Dendritic cell treated with granulocyte-macrophage colony-stimulating factor and Interleukin-4, amounts not matched to agents 40 ng/mL and 50 ng/mL, for 4 days (primary cell): ENCODE measurements at regions not wholly inside any gene's neighbourhood (a gene's known extent, or its start where the extent isn't known, plus 50 kb on each side); places are given as distances from the start of the nearest gene placed in this dataset.

Experiments used
- H3K27ac Mint-ChIP-seq: one replicate; pipeline ENCODE4 v1.8.0; 2022; ENCODE audit warnings: mild to moderate bottlenecking, mixed read lengths
- H3K27me3 Mint-ChIP-seq: one replicate; pipeline ENCODE4 v1.8.0; 2022; ENCODE audit warnings: mild to moderate bottlenecking, mixed read lengths
- H3K36me3 Mint-ChIP-seq: one replicate; pipeline ENCODE4 v1.8.0; 2022; ENCODE audit warnings: low read depth, mixed read lengths
- H3K4me1 Mint-ChIP-seq: one replicate; pipeline ENCODE4 v1.8.0; 2022; ENCODE audit warnings: low read depth, mixed read lengths
- H3K4me3 Mint-ChIP-seq: one replicate; pipeline ENCODE4 v1.8.0; 2022; ENCODE audit warnings: mild to moderate bottlenecking, moderate library complexity, mixed read lengths
- H3K9me3 Mint-ChIP-seq: one replicate; pipeline ENCODE4 v1.8.0; 2022; ENCODE audit warnings: mixed read lengths
- intact Hi-C: fragments of 100-400 bp; cut with micrococcal nuclease; formaldehyde crosslinking; loops from one replicate; pipeline ENCODE4 v1.15.0; 2022

- H3K27me3 Mint-ChIP-seq: no peaks in the 10 kb centered on the region
- no peak overlapping the region for H3K4me3 Mint-ChIP-seq
- H3K36me3 Mint-ChIP-seq: no peaks in the 10 kb centered on the region
- H3K9me3 Mint-ChIP-seq: no peaks in the 10 kb centered on the region
- intact Hi-C loops: no loop called here
- H3K27ac Mint-ChIP-seq: no peak overlapping the region
- H3K4me1 Mint-ChIP-seq: no peaks in the 10 kb centered on the region
Observed at GRCh38 chr4:59122626-59123025, 2012.4 kb upstream of the IGFBP7 start.

- Mint-ChIP-seq H3K27me3 (no peaks in the 10 kb centered on the region), H3K4me3 (no peak overlapping the region), H3K9me3 (no peaks in the 10 kb centered on the region), H3K36me3 (no peaks in the 10 kb centered on the region), H3K4me1 (no peaks in the 10 kb centered on the region), H3K27ac (no peak overlapping the region)
- intact Hi-C loops: no loop called here
Observed at GRCh38 chr4:59126159-59126558, 2016.0 kb upstream of the IGFBP7 start.

DNA sequence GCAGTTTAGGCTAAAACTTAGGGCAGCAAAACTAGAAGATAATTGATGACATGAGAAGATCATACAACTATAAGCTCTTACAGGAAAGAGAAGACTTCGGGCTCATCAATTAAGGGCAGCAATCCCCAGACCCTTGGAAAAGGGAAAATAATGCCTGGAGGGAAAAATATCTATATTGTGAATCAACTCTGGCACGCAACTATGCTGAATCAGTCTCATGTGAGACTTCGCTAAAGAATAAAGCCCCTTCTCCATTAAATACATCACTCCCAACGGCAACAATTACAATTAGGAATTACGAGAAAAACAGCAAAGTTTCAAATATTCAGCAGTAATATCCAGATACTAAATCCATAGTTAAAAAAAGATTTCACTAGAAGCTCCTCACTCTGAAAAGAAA, 2016.8 kb upstream of the IGFBP7 start:
- no peaks in the 10 kb centered on the region for H3K9me3 Mint-ChIP-seq
- H3K4me1 Mint-ChIP-seq: no peaks in the 10 kb centered on the region
- H3K36me3 Mint-ChIP-seq: no peaks in the 10 kb centered on the region
- intact Hi-C loops: no loop called here
- H3K27ac Mint-ChIP-seq: no peak overlapping the region
- H3K4me3 Mint-ChIP-seq: no peak overlapping the region
- no peaks in the 10 kb centered on the region for H3K27me3 Mint-ChIP-seq

DNA sequence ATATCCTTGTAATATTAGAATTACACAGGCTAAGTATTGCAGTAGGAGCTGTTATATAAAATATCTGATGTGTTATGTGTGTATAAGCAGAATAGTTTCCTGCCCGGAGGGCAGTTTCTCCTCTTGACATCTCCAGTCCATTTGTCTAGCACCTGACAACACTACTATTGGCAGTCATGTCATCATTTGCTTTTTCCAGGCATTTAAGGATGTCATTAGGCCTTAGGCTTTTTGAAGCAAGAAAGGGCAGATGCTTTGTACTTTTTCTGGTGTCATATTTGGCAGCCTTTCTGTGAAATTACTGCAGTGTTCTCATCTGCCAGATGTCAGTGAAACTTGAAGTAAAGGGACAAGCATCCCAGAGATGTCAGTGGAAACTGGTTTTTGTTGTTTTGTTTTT, 2017.6 kb upstream of the IGFBP7 start:
- no peaks in the 10 kb centered on the region for H3K27me3 Mint-ChIP-seq

GRCh38 chr4:59135248-59135985, 2025.2 kb upstream of the IGFBP7 start:
- no peak overlapping the region for H3K4me3 Mint-ChIP-seq
- intact Hi-C loops: no loop called here
- no peaks in the 10 kb centered on the region for H3K9me3 Mint-ChIP-seq
- no peaks in the 10 kb centered on the region for H3K27me3 Mint-ChIP-seq
- no peak overlapping the region for H3K27ac Mint-ChIP-seq
- H3K4me1 Mint-ChIP-seq: no peaks in the 10 kb centered on the region
- H3K36me3 Mint-ChIP-seq: no peaks in the 10 kb centered on the region

More for the DNA sequence above, 2017.6 kb upstream of the IGFBP7 start:
- Mint-ChIP-seq H3K4me1 (no peaks in the 10 kb centered on the region), H3K27ac (no peak overlapping the region), H3K36me3 (no peaks in the 10 kb centered on the region), H3K4me3 (no peak overlapping the region), H3K9me3 (no peaks in the 10 kb centered on the region)
- intact Hi-C loops: no loop called here

- Mint-ChIP-seq H3K9me3 (peaks cover 12% of the 10 kb centered on the region), H3K27ac (no peak overlapping the region), H3K36me3 (no peaks in the 10 kb centered on the region), H3K4me3 (no peak overlapping the region), H3K4me1 (no peaks in the 10 kb centered on the region), H3K27me3 (no peaks in the 10 kb centered on the region)
- intact Hi-C loops: no loop called here
Observed at GRCh38 chr4:59161249-59161648, 2038.9 kb upstream of the ADGRL3 start.

DNA sequence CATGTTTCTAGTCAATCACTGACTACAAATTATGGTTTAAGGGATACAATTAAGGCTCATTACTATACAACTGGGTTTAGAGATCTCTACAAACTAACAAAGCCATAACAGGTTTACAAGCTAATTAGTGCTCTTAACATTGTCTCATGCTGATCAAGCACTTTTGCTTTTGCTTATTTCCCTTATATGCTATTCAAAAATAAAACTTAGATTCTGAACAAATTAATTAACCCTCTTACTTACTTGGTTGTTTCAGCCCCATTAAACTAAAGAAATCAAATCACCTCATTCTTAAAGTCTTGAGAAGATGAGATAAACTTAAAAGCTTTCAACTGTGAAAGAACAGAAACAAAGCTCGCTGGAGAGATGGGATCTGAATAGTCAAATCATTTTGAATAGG, 2024.5 kb upstream of the ADGRL3 start:
- H3K9me3 Mint-ChIP-seq: no peaks in the 10 kb centered on the region
- no peaks in the 10 kb centered on the region for H3K4me1 Mint-ChIP-seq
- no peak overlapping the region for H3K27ac Mint-ChIP-seq
- no peaks in the 10 kb centered on the region for H3K27me3 Mint-ChIP-seq
- no peak overlapping the region for H3K4me3 Mint-ChIP-seq
- no peaks in the 10 kb centered on the region for H3K36me3 Mint-ChIP-seq
- intact Hi-C loops: no loop called here

DNA sequence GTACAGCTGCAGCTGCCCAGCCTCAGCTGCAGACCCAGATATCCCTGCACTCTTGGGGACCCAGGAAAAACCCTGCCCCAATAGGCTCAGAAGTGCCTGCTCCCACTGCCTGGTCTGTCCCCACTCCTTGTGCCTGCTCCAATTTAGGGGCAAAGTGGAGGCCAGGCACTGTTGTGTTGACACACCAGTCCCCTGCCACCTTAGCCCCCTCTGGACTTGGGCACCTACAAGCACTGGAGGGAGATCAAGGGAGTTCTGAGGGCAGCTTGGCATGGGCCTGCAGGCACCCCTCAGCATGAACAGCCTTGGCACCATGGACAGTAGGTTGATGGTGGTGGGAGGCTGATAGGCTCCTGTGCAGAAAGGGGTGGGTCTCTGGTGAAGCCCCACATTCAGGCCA, 2020.8 kb upstream of the ADGRL3 start:
- H3K27me3 Mint-ChIP-seq: no peaks in the 10 kb centered on the region
- H3K27ac Mint-ChIP-seq: no peak overlapping the region
- intact Hi-C loops: no loop called here
- H3K9me3 Mint-ChIP-seq: no peaks in the 10 kb centered on the region
- H3K4me1 Mint-ChIP-seq: no peaks in the 10 kb centered on the region
- no peaks in the 10 kb centered on the region for H3K36me3 Mint-ChIP-seq
- no peak overlapping the region for H3K4me3 Mint-ChIP-seq

DNA sequence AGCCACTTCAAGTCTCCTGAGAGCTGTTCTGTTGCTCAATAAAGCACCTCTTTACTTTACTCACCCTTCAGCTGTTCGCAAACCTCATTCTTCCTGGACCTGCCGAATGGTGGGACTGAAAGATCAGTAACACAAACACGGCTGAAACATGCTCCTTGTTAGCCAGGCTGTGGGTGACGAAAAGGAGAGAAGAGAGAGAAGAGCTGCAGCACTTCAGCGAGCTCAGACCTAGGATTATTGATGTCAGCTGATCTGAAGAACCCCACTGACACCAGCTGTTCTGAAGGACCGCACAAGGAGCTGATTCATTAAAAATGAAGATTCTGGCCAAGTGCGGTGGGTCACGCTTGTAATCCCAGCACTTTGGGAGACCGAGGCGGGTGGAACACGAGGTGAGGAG, 2020.0 kb upstream of the ADGRL3 start:
- Mint-ChIP-seq H3K4me1 (no peaks in the 10 kb centered on the region), H3K4me3 (no peak overlapping the region), H3K27me3 (no peaks in the 10 kb centered on the region), H3K9me3 (no peaks in the 10 kb centered on the region), H3K36me3 (no peaks in the 10 kb centered on the region), H3K27ac (no peak overlapping the region)
- intact Hi-C loops: no loop called here

- Mint-ChIP-seq H3K27me3 (no peaks in the 10 kb centered on the region), H3K4me3 (no peak overlapping the region), H3K9me3 (no peaks in the 10 kb centered on the region), H3K27ac (no peak overlapping the region), H3K36me3 (no peaks in the 10 kb centered on the region), H3K4me1 (no peaks in the 10 kb centered on the region)
- intact Hi-C loops: no loop called here
Observed at GRCh38 chr4:59180969-59181368, 2019.2 kb upstream of the ADGRL3 start.

DNA sequence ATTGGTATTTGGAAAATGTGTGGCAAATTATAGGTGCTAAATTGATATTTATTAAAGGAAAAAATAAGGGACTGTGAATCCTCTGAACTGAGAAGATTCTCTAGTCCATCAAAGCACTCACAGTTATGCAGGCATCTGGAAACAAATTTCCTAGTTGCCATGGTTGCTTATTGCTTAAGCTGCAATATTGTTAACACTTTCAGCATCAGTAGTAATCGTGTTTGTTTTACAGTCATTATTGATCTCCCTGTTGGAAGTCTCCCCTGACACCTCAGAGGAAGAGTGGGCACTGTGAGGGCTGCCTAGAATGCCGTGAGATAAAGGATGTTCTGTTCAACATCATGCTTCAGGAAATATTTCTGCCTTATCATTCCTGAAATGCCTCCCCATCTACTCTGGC, 2004.3 kb upstream of the ADGRL3 start:
- no peak overlapping the region for H3K4me3 Mint-ChIP-seq
- no peaks in the 10 kb centered on the region for H3K9me3 Mint-ChIP-seq
- H3K36me3 Mint-ChIP-seq: no peaks in the 10 kb centered on the region
- H3K4me1 Mint-ChIP-seq: no peaks in the 10 kb centered on the region
- no peaks in the 10 kb centered on the region for H3K27me3 Mint-ChIP-seq
- intact Hi-C loops: no loop called here
- no peak overlapping the region for H3K27ac Mint-ChIP-seq

DNA sequence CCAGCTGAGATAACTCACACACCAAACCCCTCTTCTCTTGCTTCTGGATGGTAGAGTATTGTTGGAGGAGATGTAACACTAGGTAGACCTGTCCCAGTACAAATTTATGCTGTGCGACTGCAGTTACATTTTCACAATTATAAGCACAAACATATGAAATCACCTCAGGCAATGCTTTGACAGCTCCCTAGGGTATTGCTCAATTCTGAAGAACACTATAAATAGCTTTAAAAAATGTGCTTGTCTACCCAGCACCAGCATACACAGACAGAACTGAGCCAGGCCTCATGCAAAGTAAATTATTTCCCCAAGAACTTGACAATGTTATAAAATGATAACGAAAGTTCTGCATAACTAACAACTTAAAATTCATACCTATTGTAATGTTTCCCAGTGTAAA, 1999.1 kb upstream of the ADGRL3 start:
- Mint-ChIP-seq H3K27ac (no peak overlapping the region), H3K9me3 (peaks cover 5% of the 10 kb centered on the region), H3K4me1 (no peaks in the 10 kb centered on the region), H3K27me3 (no peaks in the 10 kb centered on the region), H3K4me3 (no peak overlapping the region), H3K36me3 (no peaks in the 10 kb centered on the region)
- intact Hi-C loops: no loop called here

DNA sequence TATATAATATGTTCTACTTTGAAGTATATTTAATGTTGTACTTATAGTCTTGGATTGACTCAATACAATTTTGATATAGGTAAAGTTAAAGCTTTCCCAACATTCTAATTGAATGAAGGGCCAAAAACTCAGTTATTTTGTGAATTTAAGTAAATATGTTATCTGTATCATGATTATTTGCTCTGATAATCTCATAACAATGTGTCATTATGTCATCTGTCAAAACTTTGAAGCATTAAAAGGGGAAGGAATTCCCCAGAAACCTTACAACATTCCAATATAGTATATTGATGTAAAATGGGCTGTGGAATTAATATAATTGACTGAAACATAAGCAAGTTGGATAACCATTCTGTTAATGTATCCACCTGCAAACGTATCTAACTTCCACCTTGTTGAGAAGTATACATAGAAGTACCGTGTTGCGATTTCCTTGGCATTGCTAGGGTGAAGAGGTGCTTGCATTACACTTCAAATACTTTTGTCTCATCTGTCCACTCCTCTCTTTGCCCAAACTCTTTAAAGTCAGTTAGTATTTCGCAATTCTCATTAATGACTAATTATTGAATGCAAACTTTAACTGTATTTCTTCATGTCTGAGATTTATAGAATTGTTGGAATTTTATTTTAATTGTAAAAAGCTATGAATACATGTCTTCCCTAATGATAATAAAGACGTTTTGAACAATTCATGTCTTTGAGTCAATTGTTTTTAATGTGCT, 1982.1 kb upstream of the ADGRL3 start:
- H3K27me3 Mint-ChIP-seq: no peaks in the 10 kb centered on the region
- no peak overlapping the region for H3K4me3 Mint-ChIP-seq
- intact Hi-C loops: no loop called here
- H3K36me3 Mint-ChIP-seq: no peaks in the 10 kb centered on the region
- H3K9me3 Mint-ChIP-seq: peaks cover 9% of the 10 kb centered on the region
- H3K27ac Mint-ChIP-seq: no peak overlapping the region
- no peaks in the 10 kb centered on the region for H3K4me1 Mint-ChIP-seq

DNA sequence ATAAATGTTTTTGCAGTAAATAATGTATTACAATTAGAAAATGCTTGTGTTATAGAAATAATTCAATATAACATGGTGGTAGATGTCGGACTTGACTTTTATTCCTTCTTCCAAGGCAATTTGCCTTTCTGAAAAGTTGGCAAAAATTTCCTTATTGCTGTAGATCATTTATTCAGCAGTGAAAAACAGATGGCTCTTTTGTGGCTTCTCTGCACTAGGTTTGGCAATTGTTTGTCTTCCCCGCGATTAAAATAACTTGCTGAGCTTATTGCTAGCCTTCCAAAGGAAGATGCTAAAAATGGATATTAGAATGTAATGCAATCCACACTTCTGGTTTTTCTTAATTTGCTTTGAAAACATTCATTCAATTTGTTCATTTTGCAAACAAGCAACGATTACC, 1977.9 kb upstream of the ADGRL3 start:
- Mint-ChIP-seq H3K27me3 (no peaks in the 10 kb centered on the region), H3K4me3 (no peak overlapping the region), H3K36me3 (no peaks in the 10 kb centered on the region), H3K9me3 (peaks cover 9% of the 10 kb centered on the region), H3K27ac (no peak overlapping the region), H3K4me1 (no peaks in the 10 kb centered on the region)
- intact Hi-C loops: no loop called here
